ENCODE measurements at regions not wholly inside any gene's neighbourhood (a gene's known extent, or its start where the extent isn't known, plus 50 kb on each side); places are given as distances from the start of the nearest gene placed in this dataset.
"Not testable (repeated sequence)": the region's sequence is repeated elsewhere in the genome, so short reads cannot be mapped to it uniquely, and the experiment has no call there.

DNA sequence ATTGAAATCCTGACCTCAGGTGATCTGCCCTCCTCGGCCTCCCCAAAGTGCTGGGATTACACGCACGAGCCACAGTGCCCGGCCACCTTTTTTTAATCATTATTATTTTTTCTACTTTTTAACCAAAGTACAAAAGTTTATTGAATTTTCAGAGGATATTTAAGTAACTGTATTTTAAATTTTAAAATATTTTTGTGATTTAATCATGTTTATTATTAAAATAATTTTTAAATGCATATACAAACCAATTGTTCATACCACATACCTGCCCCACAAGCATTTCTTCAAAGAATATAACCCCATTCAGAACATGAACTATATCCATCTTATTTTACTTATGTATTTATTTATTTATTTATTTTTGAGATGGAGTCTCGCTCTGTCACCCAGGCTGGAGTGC, 163.6 kb upstream of the MAP2 start:
- intact Hi-C loops (cut with micrococcal nuclease) = no loop called here
- Histone ChIP-seq H3K4me1 (ENCODE audit: control insufficient read depth in 1 of 2, insufficient read depth in 2 of 2, low read length in 2 of 2) (no peaks in the 10 kb centered on the region), H3K9ac (ENCODE audit: insufficient read depth, low read length, poor library complexity, severe bottlenecking) (no peak overlapping the region), H4K20me1 (ENCODE audit: insufficient read depth, low read length) (no peaks in the 10 kb centered on the region), H2AFZ (ENCODE audit: insufficient read depth, low read depth, low read length, poor library complexity, severe bottlenecking) (no peak overlapping the region), H3K79me2 (ENCODE audit: insufficient read depth, low read length) (no peaks in the 10 kb centered on the region), H3K27ac (ENCODE audit: low read depth in 1 of 2, low read length in 2 of 2) (no peak overlapping the region), H3K4me3 (replicated peaks in 1 of 3; ENCODE audit: low read depth in 2 of 3, low read length in 3 of 3) (no peak overlapping the region), H3K27me3 (ENCODE audit: control insufficient read depth in 2 of 2, insufficient read depth in 2 of 2, low read length in 2 of 2) (no peaks in the 10 kb centered on the region), H3K9me3 (replicated peaks in 1 of 2; ENCODE audit: control insufficient read depth in 1 of 2, insufficient read depth in 1 of 2, low read length in 2 of 2) (no peaks in the 10 kb centered on the region), H3K4me2 (replicated peaks; ENCODE audit: extremely low read depth, low read length, poor library complexity, severe bottlenecking) (no peak overlapping the region), H3K36me3 (replicated peaks in 1 of 2; ENCODE audit: control insufficient read depth in 1 of 2, insufficient read depth in 2 of 2, low read length in 2 of 2) (no peaks in the 10 kb centered on the region)
- peaks cover 2 to 13% (median 6%) of the 10 kb centered on the region in 7 donors for H3K9me3 Mint-ChIP-seq
- no peak overlapping the region for H3K4me3 Mint-ChIP-seq
- no peaks in the 10 kb centered on the region for H3K27me3 Mint-ChIP-seq (ENCODE audit: low read depth in 3 of 3)
- H3K27ac Mint-ChIP-seq = no peak overlapping the region
- no peaks in the 10 kb centered on the region for H3K4me1 Mint-ChIP-seq
- no CpG with 5 or more reads among the region's 5 CpGs for WGBS (ENCODE audit: insufficient coverage)
- no peak for DNase-seq
- no peaks in the 10 kb centered on the region for H3K36me3 Mint-ChIP-seq
- TF ChIP-seq CTCF (IDR thresholded peaks at IDR 0.05) = no peak

DNA sequence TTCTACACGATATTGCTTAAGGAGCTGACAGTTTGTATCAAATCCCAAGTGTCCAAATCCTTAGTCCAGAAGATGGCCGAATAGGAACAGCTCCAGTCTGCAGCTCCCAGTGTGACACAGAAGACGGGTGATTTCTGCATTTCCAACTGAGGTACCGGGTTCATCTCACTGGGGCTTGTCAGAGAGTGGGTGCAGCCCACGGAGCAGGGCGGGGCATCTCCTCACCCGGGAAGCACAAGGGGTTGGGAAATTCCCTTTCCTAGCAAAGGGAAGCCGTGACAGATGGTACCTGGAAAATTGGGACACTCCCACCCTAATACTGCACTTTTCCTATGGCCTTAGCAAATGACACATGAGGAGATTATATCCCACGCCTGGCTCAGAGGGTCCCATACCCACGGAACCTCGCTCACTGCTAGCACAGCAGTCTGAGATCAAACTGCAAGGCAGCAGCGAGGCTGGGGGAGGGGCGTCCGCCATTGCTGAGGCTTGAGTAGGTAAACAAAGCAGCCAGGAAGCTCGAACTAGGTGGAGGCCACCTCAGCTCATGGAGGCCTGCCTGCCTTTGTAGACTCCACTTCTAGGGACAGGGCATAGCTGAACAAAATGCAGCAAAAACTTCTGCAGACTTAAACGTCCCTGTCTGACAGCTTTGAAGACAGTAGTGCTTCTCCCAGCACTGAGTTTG, 162.3 kb upstream of the MAP2 start:
- H3K36me3 Mint-ChIP-seq; DNase-seq; H3K9ac ChIP-seq (ENCODE audit: insufficient read depth, low read length, poor library complexity, severe bottlenecking); H3K27me3 ChIP-seq (ENCODE audit: control insufficient read depth in 2 of 2, insufficient read depth in 2 of 2, low read length in 2 of 2); H3K36me3 ChIP-seq (replicated peaks in 1 of 2; ENCODE audit: control insufficient read depth in 1 of 2, insufficient read depth in 2 of 2, low read length in 2 of 2); H3K4me1 ChIP-seq (ENCODE audit: control insufficient read depth in 1 of 2, insufficient read depth in 2 of 2, low read length in 2 of 2); H3K4me3 Mint-ChIP-seq; H2AFZ ChIP-seq (ENCODE audit: insufficient read depth, low read depth, low read length, poor library complexity, severe bottlenecking); H4K20me1 ChIP-seq (ENCODE audit: insufficient read depth, low read length); H3K9me3 ChIP-seq (replicated peaks in 1 of 2; ENCODE audit: control insufficient read depth in 1 of 2, insufficient read depth in 1 of 2, low read length in 2 of 2); H3K79me2 ChIP-seq (ENCODE audit: insufficient read depth, low read length); H3K4me1 Mint-ChIP-seq; H3K27ac ChIP-seq (ENCODE audit: low read depth in 1 of 2, low read length in 2 of 2); H3K4me3 ChIP-seq (replicated peaks in 1 of 3; ENCODE audit: low read depth in 2 of 3, low read length in 3 of 3); H3K27me3 Mint-ChIP-seq (ENCODE audit: low read depth in 3 of 3); intact Hi-C loops (cut with micrococcal nuclease); H3K27ac Mint-ChIP-seq; H3K4me2 ChIP-seq (replicated peaks; ENCODE audit: extremely low read depth, low read length, poor library complexity, severe bottlenecking): not testable (repeated sequence)
- H3K9me3 Mint-ChIP-seq = peaks cover 2 to 16% (median 9%) of the 10 kb centered on the region in 7 donors
- WGBS (ENCODE audit: insufficient coverage) = 88% methylated on average over 14 of the region's 16 CpGs
